ENCODE measurements at regions not wholly inside any gene's neighbourhood (a gene's known extent, or its start where the extent isn't known, plus 50 kb on each side); places are given as distances from the start of the nearest gene placed in this dataset.

DNA sequence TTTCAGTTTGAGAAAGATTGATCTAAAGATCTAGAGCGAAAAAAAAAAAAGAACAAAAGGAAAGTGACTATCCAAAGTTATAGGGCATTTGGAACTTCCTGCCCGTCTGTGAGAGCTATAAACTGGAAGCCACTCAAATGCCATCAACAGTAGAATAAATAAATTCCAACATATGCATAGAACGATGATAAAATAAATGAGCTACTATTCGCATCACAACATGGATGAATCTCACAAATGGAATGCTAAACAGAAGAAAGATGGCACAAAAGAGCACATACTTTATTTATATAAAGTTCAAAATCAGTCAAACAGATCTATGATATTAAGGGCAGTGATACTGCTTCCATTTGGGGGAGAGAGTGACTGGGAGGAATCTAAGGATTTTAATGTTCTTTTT is 128.8 kb downstream of the TTC32 start:
- no peak for TF ChIP-seq GATA2 (IDR thresholded peaks at IDR 0.05; ENCODE audit: low read depth, low read length)
- no peak for TF ChIP-seq GATA3 (IDR thresholded peaks at IDR 0.05; ENCODE audit: low read depth, low read length)
